ENCODE measurements at regions not wholly inside any gene's neighbourhood (a gene's known extent, or its start where the extent isn't known, plus 50 kb on each side); places are given as distances from the start of the nearest gene placed in this dataset.

- peak; percentile 35; the same call in 1 of the 2 replicates for TF ChIP-seq RAD21 (IDR thresholded peaks at IDR 0.05; ENCODE audit: low read depth)
- TF ChIP-seq CTCF (IDR thresholded peaks at IDR 0.05 in 2 of 3, conservative IDR thresholded peaks at IDR 0.05 in 1 of 3; ENCODE audit: borderline replicate concordance in 1 of 3, insufficient read depth in 1 of 3, low read depth in 2 of 3, low read length in 2 of 3), result peak in 2 of 3 experiments; percentile 51 to 55; a peak in 4 of 6 replicates
- no peak for TF ChIP-seq POLR2A (IDR thresholded peaks at IDR 0.05; ENCODE audit: borderline replicate concordance, extremely low read depth, insufficient read depth, insufficient read length)
- no peak for TF ChIP-seq SRF (IDR thresholded peaks at IDR 0.05; ENCODE audit: low read depth)
- TF ChIP-seq REST (IDR thresholded peaks at IDR 0.05; ENCODE audit: low read depth), result no peak
- no peak for TF ChIP-seq POLR2AphosphoS5 (IDR thresholded peaks at IDR 0.05; ENCODE audit: low read depth, low read length)
- TF ChIP-seq ZFX (IDR thresholded peaks at IDR 0.05), result no peak
- TF ChIP-seq MAX (IDR thresholded peaks at IDR 0.05), result no peak
- no peak for TF ChIP-seq EZH2 (IDR thresholded peaks at IDR 0.05)
- TF ChIP-seq SIN3A (IDR thresholded peaks at IDR 0.05; ENCODE audit: low read depth), result no peak
- no peak for TF ChIP-seq ZNF274 (IDR thresholded peaks at IDR 0.05; ENCODE audit: low read depth, low read length)
- no peak for TF ChIP-seq TCF7L2 (IDR thresholded peaks at IDR 0.05; ENCODE audit: borderline replicate concordance, extremely low read depth, insufficient read depth, insufficient read length)
Measured at GRCh38 chr11:15629690-15630321, 515.1 kb downstream of the INSC start.

Measured in HCT116 (cell line).